Caco-2 (cell line): ENCODE measurements at regions not wholly inside any gene's neighbourhood (a gene's known extent, or its start where the extent isn't known, plus 50 kb on each side); places are given as distances from the start of the nearest gene placed in this dataset.

Experiments used
- BruUV-seq: library from RNA; stranded (reverse); fragments of 400-500 nt; replicated peaks from 2 replicates; lab custom pipeline; 2021; lab: Mats Ljungman, UMichigan
- CTCF ChIA-PET: fragments of 300-600 bp; sonication (Branson Sonifier 250); formaldehyde crosslinking; loops from one replicate; lab custom pipeline; 2022; ENCODE audit warnings: antibody characterized with exemption; lab: Charles Lee
- POLR2A ChIA-PET: fragments of 300-600 bp; sonication (Branson Sonifier 250); formaldehyde crosslinking; loops from one replicate; lab custom pipeline; 2022; ENCODE audit warnings: antibody characterized with exemption; lab: Charles Lee
- DNase-seq, 2 experiments: peaks; one replicate each; pipeline versions ENCODE4 v3.0.0 to v3.0.0-alpha.2; 2020 to 2022
- H3K27me3 ChIP-seq: replicated peaks from 2 replicates; pipeline ENCODE4 v1.6.0; 2011; ENCODE audit warnings: low read length; ENCODE audit not compliant: control insufficient read depth, insufficient read depth
- H3K36me3 ChIP-seq: 2 replicates; pipeline ENCODE4 v1.5.1; 2011; ENCODE audit warnings: low read length; ENCODE audit not compliant: control insufficient read depth, insufficient read depth
- H3K4me1 ChIP-seq: fragments of 250-450 bp; sonication (Bioruptor Pico); 2 replicates; pipeline ENCODE4 v1.5.1; 2020; ENCODE audit warnings: mild to moderate bottlenecking
- H3K4me3 ChIP-seq: 2 replicates; pipeline ENCODE4 v1.5.1; 2011; ENCODE audit warnings: low read depth, mild to moderate bottlenecking, control low read depth, low read length
- H3K9me3 ChIP-seq: fragments of 250-450 bp; sonication (Bioruptor Pico); 2 replicates; pipeline ENCODE4 v1.5.1; 2020; ENCODE audit warnings: mild to moderate bottlenecking, moderate library complexity
- H3K27ac Mint-ChIP-seq: one replicate; pipeline ENCODE4 v1.8.0; 2022; ENCODE audit warnings: mixed read lengths; ENCODE audit not compliant: unreplicated experiment
- H3K27me3 Mint-ChIP-seq: one replicate; pipeline ENCODE4 v1.8.0; 2022; ENCODE audit warnings: mixed read lengths; ENCODE audit not compliant: insufficient read depth, unreplicated experiment
- H3K36me3 Mint-ChIP-seq: one replicate; pipeline ENCODE4 v1.8.0; 2022; ENCODE audit warnings: mild to moderate bottlenecking, mixed read lengths; ENCODE audit not compliant: insufficient read depth, unreplicated experiment
- H3K4me1 Mint-ChIP-seq: one replicate; pipeline ENCODE4 v1.8.0; 2022; ENCODE audit warnings: low read depth, mixed read lengths; ENCODE audit not compliant: unreplicated experiment
- H3K4me3 Mint-ChIP-seq: one replicate; pipeline ENCODE4 v1.8.0; 2022; ENCODE audit warnings: mild to moderate bottlenecking, moderate library complexity, mixed read lengths; ENCODE audit not compliant: unreplicated experiment
- H3K9me3 Mint-ChIP-seq: one replicate; pipeline ENCODE4 v1.8.0; 2022; ENCODE audit warnings: mixed read lengths; ENCODE audit not compliant: unreplicated experiment
- CTCF ChIP-seq, 2 experiments: fragments of 200-600 bp in 1 of 2; IDR thresholded peaks; 1 replicate in 1 of 2; 2 replicates in 1 of 2; pipeline versions ENCODE4 v1.5.1 to v1.8.0; 2011 to 2022; ENCODE audit warnings: antibody characterized with exemption in 1 of 2, control low read depth in 1 of 2, inconsistent platforms in 1 of 2, low read depth in 1 of 2, low read length in 1 of 2, mild to moderate bottlenecking in 1 of 2, moderate library complexity in 1 of 2; ENCODE audit not compliant: insufficient read depth in 1 of 2, severe bottlenecking in 1 of 2, unreplicated experiment in 1 of 2
- intact Hi-C: fragments of 100-400 bp; cut with micrococcal nuclease; formaldehyde crosslinking; loops from one replicate; pipeline ENCODE4 v1.10.0; 2022; ENCODE audit not compliant: unreplicated experiment

DNA sequence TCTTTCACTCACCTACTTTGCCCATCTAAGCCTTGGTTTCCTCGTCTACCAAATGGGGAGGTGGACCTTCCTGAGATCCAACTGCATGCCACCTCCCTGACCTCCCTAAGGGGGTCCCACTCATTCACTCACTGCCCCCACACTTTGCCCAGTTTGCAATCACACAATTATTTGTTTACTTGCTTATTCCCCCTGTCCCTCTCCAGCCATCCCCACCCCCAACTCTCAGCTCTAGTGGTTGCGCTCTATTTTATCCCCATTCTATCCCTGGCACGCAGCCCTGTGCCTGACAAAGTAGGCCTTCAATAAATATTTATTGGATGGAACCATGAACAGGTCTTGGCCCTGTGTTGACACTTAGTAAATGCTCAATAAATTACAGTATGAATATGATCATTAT, 130.8 kb upstream of the LARP1 start:
- CTCF ChIA-PET: no interaction called here
- H3K9me3 ChIP-seq: no peaks in the 10 kb centered on the region
- Mint-ChIP-seq H3K36me3 (no peaks in the 10 kb centered on the region), H3K4me3 (no peak overlapping the region), H3K9me3 (no peaks in the 10 kb centered on the region), H3K4me1 (no peaks in the 10 kb centered on the region), H3K27me3 (no peaks in the 10 kb centered on the region), H3K27ac (no peak overlapping the region)
- no peaks in the 10 kb centered on the region for H3K27me3 ChIP-seq
- H3K36me3 ChIP-seq: no peaks in the 10 kb centered on the region
- no TSS peak for BruUV-seq
- no peaks in the 10 kb centered on the region for H3K4me1 ChIP-seq
- DNase-seq: no peak
- POLR2A ChIA-PET: no interaction called here
- no peak overlapping the region for H3K4me3 ChIP-seq
- TF ChIP-seq CTCF (IDR thresholded peaks at IDR 0.05; ENCODE audit: insufficient read depth in 1 of 2, low read depth in 1 of 2, low read length in 1 of 2, severe bottlenecking in 1 of 2, unreplicated experiment in 1 of 2): no peak
- intact Hi-C loops: no loop called here

GRCh38 chr5:154620411-154620810, 134.8 kb upstream of the LARP1 start:
- Mint-ChIP-seq H3K4me1 (no peaks in the 10 kb centered on the region), H3K27me3 (peaks cover 3% of the 10 kb centered on the region)

GRCh38 chr5:154618696-154619095, 136.5 kb upstream of the LARP1 start:
- H3K4me1 Mint-ChIP-seq: no peaks in the 10 kb centered on the region
- BruUV-seq: no TSS peak
- H3K27me3 Mint-ChIP-seq: peaks cover 6% of the 10 kb centered on the region
- intact Hi-C loops: no loop called here
- CTCF ChIA-PET: no interaction called here
- H3K4me3 Mint-ChIP-seq: no peak overlapping the region
- no peaks in the 10 kb centered on the region for H3K4me1 ChIP-seq
- H3K36me3 ChIP-seq: no peaks in the 10 kb centered on the region
- no peaks in the 10 kb centered on the region for H3K9me3 ChIP-seq
- no peaks in the 10 kb centered on the region for H3K9me3 Mint-ChIP-seq
- H3K4me3 ChIP-seq: no peak overlapping the region
- H3K27me3 ChIP-seq: no peaks in the 10 kb centered on the region
- no peak overlapping the region for H3K27ac Mint-ChIP-seq
- no peaks in the 10 kb centered on the region for H3K36me3 Mint-ChIP-seq
- no peak for TF ChIP-seq CTCF (IDR thresholded peaks at IDR 0.05; ENCODE audit: insufficient read depth in 1 of 2, low read depth in 1 of 2, low read length in 1 of 2, severe bottlenecking in 1 of 2, unreplicated experiment in 1 of 2)
- DNase-seq: no peak
- POLR2A ChIA-PET: no interaction called here

More at GRCh38 chr5:154620411-154620810, 134.8 kb upstream of the LARP1 start:
- no peaks in the 10 kb centered on the region for H3K4me1 ChIP-seq
- Mint-ChIP-seq H3K4me3 (no peak overlapping the region), H3K27ac (no peak overlapping the region), H3K36me3 (no peaks in the 10 kb centered on the region), H3K9me3 (no peaks in the 10 kb centered on the region)
- CTCF ChIA-PET: no interaction called here
- TF ChIP-seq CTCF (IDR thresholded peaks at IDR 0.05; ENCODE audit: insufficient read depth in 1 of 2, low read depth in 1 of 2, low read length in 1 of 2, severe bottlenecking in 1 of 2, unreplicated experiment in 1 of 2): no peak
- BruUV-seq: no TSS peak
- POLR2A ChIA-PET: no interaction called here
- H3K36me3 ChIP-seq: no peaks in the 10 kb centered on the region
- H3K4me3 ChIP-seq: no peak overlapping the region
- no peaks in the 10 kb centered on the region for H3K27me3 ChIP-seq
- intact Hi-C loops: no loop called here
- DNase-seq: no peak
- H3K9me3 ChIP-seq: no peaks in the 10 kb centered on the region
